K562 (cell line): ENCODE measurements at regions not wholly inside any gene's neighbourhood (a gene's known extent, or its start where the extent isn't known, plus 50 kb on each side); places are given as distances from the start of the nearest gene placed in this dataset.

ENCODE experiments used
- ATAC-seq: fragments of 200-7000 bp; cut with Tn5 transposase; 3 replicates; pipeline ENCODE4 v1.9.1; 2020; ENCODE audit warnings: moderate library complexity
- BruUV-seq: library from RNA; stranded (reverse); fragments of 400-500 nt; replicated peaks from 2 replicates; lab custom pipeline; 2021; lab: Mats Ljungman, UMichigan
- CTCF ChIA-PET: fragments of 300-600 bp; formaldehyde crosslinking; extraction: SDS; loops from one replicate; lab custom pipeline; 2021; ENCODE audit warnings: low intra/inter-chr PET ratio; lab: Yijun Ruan, JAX
- POLR2A ChIA-PET: fragments of 300-600, 350-650 bp; sonication (Branson Sonifier 250); formaldehyde crosslinking; extraction: SDS; loops from one replicate; lab custom pipeline; 2021; ENCODE audit warnings: antibody characterized with exemption, inconsistent platforms; lab: Yijun Ruan, JAX
- DNase-seq, 4 experiments: peaks; one replicate each; pipeline versions ENCODE4 v3.0.0 to v3.0.0-alpha.2; 2011 to 2018; ENCODE audit warnings: low spot score in 3 of 4, mixed read lengths in 3 of 4; ENCODE audit errors: extremely low read depth in 1 of 4
- FAIRE-seq: peaks from 2 replicates; lab custom pipeline; 2011; peaks lifted over from hg19 to GRCh38; lab: Jason Lieb, UNC
- H2AFZ ChIP-seq: 2 replicates; pipeline ENCODE4 v1.6.0; 2011; ENCODE audit warnings: low read depth, low read length, control low read depth, inconsistent platforms
- H3K27ac ChIP-seq: fragments of 200-600 bp; 3 replicates; pipeline ENCODE4 v1.8.0; 2011; ENCODE audit warnings: low read depth, mild to moderate bottlenecking, control low read depth, inconsistent platforms, low read length, moderate library complexity, mixed read lengths; ENCODE audit errors: extremely low read depth
- H3K27me3 ChIP-seq, 2 experiments: fragments of 300-600 bp in 1 of 2; 2 replicates in 1 of 2; 3 replicates in 1 of 2; pipeline versions ENCODE4 v1.6.0 to v1.8.0; 2011; ENCODE audit warnings: inconsistent platforms in 2 of 2, low read length in 2 of 2, mild to moderate bottlenecking in 1 of 2, mixed read lengths in 1 of 2, moderate library complexity in 1 of 2; ENCODE audit not compliant: control insufficient read depth in 2 of 2, insufficient read depth in 2 of 2
- H3K36me3 ChIP-seq: fragments of 300-600 bp; 3 replicates; pipeline ENCODE4 v1.8.0; 2011; ENCODE audit warnings: mild to moderate bottlenecking, low read length, inconsistent platforms; ENCODE audit not compliant: control insufficient read depth, insufficient read depth
- H3K4me1 ChIP-seq, 2 experiments: fragments of 200-600 bp in 1 of 2; replicated peaks in 1 of 2; 2 replicates in 1 of 2; 3 replicates in 1 of 2; pipeline versions ENCODE4 v1.5.1 to v1.8.0; 2011; ENCODE audit warnings: inconsistent platforms in 2 of 2, low read length in 2 of 2, mild to moderate bottlenecking in 1 of 2, mixed read lengths in 1 of 2, moderate library complexity in 1 of 2; ENCODE audit not compliant: control insufficient read depth in 2 of 2, insufficient read depth in 2 of 2
- H3K4me2 ChIP-seq: 2 replicates; pipeline ENCODE4 v1.6.1; 2011; ENCODE audit warnings: low read length, control low read depth, inconsistent platforms, mixed read lengths; ENCODE audit not compliant: insufficient read depth
- H3K4me3 ChIP-seq: fragments of 200-600 bp; sonication (generic), shearing (Covaris generic); 2 replicates; pipeline ENCODE4 v1.5.1; 2016; ENCODE audit warnings: control low read depth, inconsistent platforms
- H3K79me2 ChIP-seq: fragments of 200-600 bp; 3 replicates; pipeline ENCODE4 v1.8.0; 2011; ENCODE audit warnings: low read length, inconsistent platforms; ENCODE audit not compliant: control insufficient read depth, insufficient read depth
- H3K9ac ChIP-seq, 2 experiments: 2 replicates each; pipeline versions ENCODE4 v1.6.0 to v1.6.1; 2011; ENCODE audit warnings: low read depth in 2 of 2, low read length in 2 of 2, control low read depth in 1 of 2, inconsistent platforms in 1 of 2, mild to moderate bottlenecking in 1 of 2, mixed read lengths in 1 of 2; ENCODE audit not compliant: insufficient read depth in 1 of 2
- H3K9me1 ChIP-seq: one replicate; pipeline ENCODE4 v1.6.0; 2011; ENCODE audit warnings: inconsistent platforms, mild to moderate bottlenecking, low read length, moderate library complexity; ENCODE audit not compliant: control insufficient read depth, insufficient read depth
- H3K9me3 ChIP-seq: replicated peaks from 2 replicates; pipeline ENCODE4 v1.5.1; 2011; ENCODE audit warnings: low read depth, low read length, inconsistent platforms; ENCODE audit not compliant: control insufficient read depth, insufficient read depth
- H4K20me1 ChIP-seq: replicated peaks from 2 replicates; pipeline ENCODE4 v1.6.1; 2011; ENCODE audit warnings: low read length, inconsistent platforms, mixed read lengths; ENCODE audit not compliant: control insufficient read depth, insufficient read depth
- NONO ChIP-seq, 2 experiments: fragments of 200-400 bp in 1 of 2; fragments of 450-650 bp in 1 of 2; formaldehyde crosslinking in 1 of 2; IDR thresholded peaks; 2 replicates each; pipeline ENCODE4 v1.6.1; 2017; ENCODE audit warnings: low read depth in 2 of 2, mild to moderate bottlenecking in 2 of 2, moderate library complexity in 2 of 2, low read length in 1 of 2
- ZC3H11A ChIP-seq: IDR thresholded peaks from 2 replicates; pipeline ENCODE4 v1.6.1; 2012; ENCODE audit warnings: low read depth, low read length, improper control_type of control experiment
- WGBS: fragments of 100-300 bp; shearing (Covaris generic); methylation state at CpG from one replicate; pipeline ENCODE4 v1.1.6; 2016; ENCODE audit warnings: low coverage, mixed read lengths; ENCODE audit not compliant: insufficient coverage; ENCODE audit errors: missing lambda C conversion rate; 5-methylcytosine and 5-hydroxymethylcytosine counted together
- in situ Hi-C: fragments of 300-500 bp; cut with MboI; formaldehyde crosslinking; loops from 4 replicates; pipeline ENCODE4 v1.15.0; 2018; ENCODE audit warnings: inconsistent platforms, mixed read lengths
- intact Hi-C: fragments of 100-400 bp; cut with micrococcal nuclease; formaldehyde crosslinking; loops from 2 replicates; pipeline ENCODE4 v1.14.2; 2022
- TF ChIP-seq, protein P1 (sequence below): fragments of 450-650 bp; formaldehyde crosslinking; conservative IDR thresholded peaks from 2 replicates; pipeline ENCODE4 v1.4.0; 2022; ENCODE audit warnings: mild to moderate bottlenecking, missing genetic modification characterization
- TF ChIP-seq, protein P2 (sequence below): sonication (generic); formaldehyde crosslinking; IDR thresholded peaks from 2 replicates; pipeline ENCODE4 v1.8.0; 2022; ENCODE audit warnings: mild to moderate bottlenecking, missing genetic modification reagents, borderline replicate concordance
- TF ChIP-seq, protein P3 (sequence below): fragments of 450-650 bp; IDR thresholded peaks from 2 replicates; pipeline ENCODE4 v1.6.1; 2016; ENCODE audit warnings: missing biosample characterization, missing genetic modification characterization
- TF ChIP-seq, protein P4 (sequence below): fragments of 450-650 bp; IDR thresholded peaks from 2 replicates; pipeline ENCODE4 v1.6.1; 2017; ENCODE audit warnings: antibody characterized with exemption
- TF ChIP-seq, protein P5 (sequence below), 2 experiments: fragments of 450-650 bp; IDR thresholded peaks; 2 replicates each; pipeline ENCODE4 v1.6.1; 2016

DNA sequence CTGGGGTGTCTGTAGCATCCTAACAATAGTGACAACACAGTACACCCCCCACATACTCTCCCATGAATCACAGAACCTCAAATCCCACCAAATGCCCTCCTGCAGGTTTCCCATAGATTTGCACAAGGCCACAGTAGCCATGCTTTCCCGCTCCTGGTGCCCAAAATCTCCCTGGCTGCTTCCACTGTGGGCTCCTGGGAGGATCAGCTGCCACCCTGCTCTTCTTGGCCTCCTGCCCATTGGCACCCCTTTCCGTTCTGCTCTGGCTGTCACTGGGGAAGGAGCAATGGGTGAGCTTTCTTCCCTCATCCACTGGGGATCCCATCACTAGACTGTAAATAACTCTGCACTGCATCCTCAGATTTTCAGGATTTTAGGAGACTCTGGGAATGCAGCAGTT is 92.1 kb upstream of the SLC24A5 start:
- no peaks in the 10 kb centered on the region for H4K20me1 ChIP-seq
- no peaks in the 10 kb centered on the region for H3K9me1 ChIP-seq
- H3K27me3 ChIP-seq: no peaks in the 10 kb centered on the region
- H3K4me3 ChIP-seq: no peak overlapping the region
- no peaks in the 10 kb centered on the region for H3K4me1 ChIP-seq
- no peaks in the 10 kb centered on the region for H3K36me3 ChIP-seq
- no peak for FAIRE-seq
- BruUV-seq: no TSS peak
- no peaks in the 10 kb centered on the region for H3K9me3 ChIP-seq
- no peaks in the 10 kb centered on the region for H3K79me2 ChIP-seq
- intact Hi-C loops (no loop called here), in situ Hi-C loops (no loop called here)
- ChIA-PET CTCF (no interaction called here), POLR2A (no interaction called here)
- ATAC-seq: no peak
- H3K27ac ChIP-seq: no peak overlapping the region
- 0% methylated on average over 1 of the region's 2 CpGs for WGBS
- DNase-seq: no peak
- H3K9ac ChIP-seq: no peak overlapping the region
- TF ChIP-seq, protein P1, sequence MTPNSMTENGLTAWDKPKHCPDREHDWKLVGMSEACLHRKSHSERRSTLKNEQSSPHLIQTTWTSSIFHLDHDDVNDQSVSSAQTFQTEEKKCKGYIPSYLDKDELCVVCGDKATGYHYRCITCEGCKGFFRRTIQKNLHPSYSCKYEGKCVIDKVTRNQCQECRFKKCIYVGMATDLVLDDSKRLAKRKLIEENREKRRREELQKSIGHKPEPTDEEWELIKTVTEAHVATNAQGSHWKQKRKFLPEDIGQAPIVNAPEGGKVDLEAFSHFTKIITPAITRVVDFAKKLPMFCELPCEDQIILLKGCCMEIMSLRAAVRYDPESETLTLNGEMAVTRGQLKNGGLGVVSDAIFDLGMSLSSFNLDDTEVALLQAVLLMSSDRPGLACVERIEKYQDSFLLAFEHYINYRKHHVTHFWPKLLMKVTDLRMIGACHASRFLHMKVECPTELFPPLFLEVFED: no peak
- no peak for TF ChIP-seq ZC3H11A
- TF ChIP-seq, protein P2, sequence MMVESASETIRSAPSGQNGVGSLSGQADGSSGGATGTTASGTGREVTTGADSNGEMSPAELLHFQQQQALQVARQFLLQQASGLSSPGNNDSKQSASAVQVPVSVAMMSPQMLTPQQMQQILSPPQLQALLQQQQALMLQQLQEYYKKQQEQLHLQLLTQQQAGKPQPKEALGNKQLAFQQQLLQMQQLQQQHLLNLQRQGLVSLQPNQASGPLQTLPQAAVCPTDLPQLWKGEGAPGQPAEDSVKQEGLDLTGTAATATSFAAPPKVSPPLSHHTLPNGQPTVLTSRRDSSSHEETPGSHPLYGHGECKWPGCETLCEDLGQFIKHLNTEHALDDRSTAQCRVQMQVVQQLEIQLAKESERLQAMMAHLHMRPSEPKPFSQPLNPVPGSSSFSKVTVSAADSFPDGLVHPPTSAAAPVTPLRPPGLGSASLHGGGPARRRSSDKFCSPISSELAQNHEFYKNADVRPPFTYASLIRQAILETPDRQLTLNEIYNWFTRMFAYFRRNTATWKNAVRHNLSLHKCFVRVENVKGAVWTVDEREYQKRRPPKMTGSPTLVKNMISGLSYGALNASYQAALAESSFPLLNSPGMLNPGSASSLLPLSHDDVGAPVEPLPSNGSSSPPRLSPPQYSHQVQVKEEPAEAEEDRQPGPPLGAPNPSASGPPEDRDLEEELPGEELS (CRISPR knock-in tag): no peak
- TF ChIP-seq, protein P3, sequence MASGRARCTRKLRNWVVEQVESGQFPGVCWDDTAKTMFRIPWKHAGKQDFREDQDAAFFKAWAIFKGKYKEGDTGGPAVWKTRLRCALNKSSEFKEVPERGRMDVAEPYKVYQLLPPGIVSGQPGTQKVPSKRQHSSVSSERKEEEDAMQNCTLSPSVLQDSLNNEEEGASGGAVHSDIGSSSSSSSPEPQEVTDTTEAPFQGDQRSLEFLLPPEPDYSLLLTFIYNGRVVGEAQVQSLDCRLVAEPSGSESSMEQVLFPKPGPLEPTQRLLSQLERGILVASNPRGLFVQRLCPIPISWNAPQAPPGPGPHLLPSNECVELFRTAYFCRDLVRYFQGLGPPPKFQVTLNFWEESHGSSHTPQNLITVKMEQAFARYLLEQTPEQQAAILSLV (tag): no peak
- TF ChIP-seq, protein P4, sequence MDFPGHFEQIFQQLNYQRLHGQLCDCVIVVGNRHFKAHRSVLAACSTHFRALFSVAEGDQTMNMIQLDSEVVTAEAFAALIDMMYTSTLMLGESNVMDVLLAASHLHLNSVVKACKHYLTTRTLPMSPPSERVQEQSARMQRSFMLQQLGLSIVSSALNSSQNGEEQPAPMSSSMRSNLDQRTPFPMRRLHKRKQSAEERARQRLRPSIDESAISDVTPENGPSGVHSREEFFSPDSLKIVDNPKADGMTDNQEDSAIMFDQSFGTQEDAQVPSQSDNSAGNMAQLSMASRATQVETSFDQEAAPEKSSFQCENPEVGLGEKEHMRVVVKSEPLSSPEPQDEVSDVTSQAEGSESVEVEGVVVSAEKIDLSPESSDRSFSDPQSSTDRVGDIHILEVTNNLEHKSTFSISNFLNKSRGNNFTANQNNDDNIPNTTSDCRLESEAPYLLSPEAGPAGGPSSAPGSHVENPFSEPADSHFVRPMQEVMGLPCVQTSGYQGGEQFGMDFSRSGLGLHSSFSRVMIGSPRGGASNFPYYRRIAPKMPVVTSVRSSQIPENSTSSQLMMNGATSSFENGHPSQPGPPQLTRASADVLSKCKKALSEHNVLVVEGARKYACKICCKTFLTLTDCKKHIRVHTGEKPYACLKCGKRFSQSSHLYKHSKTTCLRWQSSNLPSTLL: no peak
- TF ChIP-seq, protein P5, sequence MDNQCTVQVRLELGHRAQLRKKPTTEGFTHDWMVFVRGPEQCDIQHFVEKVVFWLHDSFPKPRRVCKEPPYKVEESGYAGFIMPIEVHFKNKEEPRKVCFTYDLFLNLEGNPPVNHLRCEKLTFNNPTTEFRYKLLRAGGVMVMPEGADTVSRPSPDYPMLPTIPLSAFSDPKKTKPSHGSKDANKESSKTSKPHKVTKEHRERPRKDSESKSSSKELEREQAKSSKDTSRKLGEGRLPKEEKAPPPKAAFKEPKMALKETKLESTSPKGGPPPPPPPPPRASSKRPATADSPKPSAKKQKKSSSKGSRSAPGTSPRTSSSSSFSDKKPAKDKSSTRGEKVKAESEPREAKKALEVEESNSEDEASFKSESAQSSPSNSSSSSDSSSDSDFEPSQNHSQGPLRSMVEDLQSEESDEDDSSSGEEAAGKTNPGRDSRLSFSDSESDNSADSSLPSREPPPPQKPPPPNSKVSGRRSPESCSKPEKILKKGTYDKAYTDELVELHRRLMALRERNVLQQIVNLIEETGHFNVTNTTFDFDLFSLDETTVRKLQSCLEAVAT (IDR thresholded peaks at IDR 0.05): no peak
- TF ChIP-seq NONO (IDR thresholded peaks at IDR 0.05; ENCODE audit: low read depth in 2 of 2, low read length in 1 of 2): no peak
- H2AFZ ChIP-seq: no peak overlapping the region
- H3K4me2 ChIP-seq: no peak overlapping the region
